ENCODE measurements at regions not wholly inside any gene's neighbourhood (a gene's known extent, or its start where the extent isn't known, plus 50 kb on each side); places are given as distances from the start of the nearest gene placed in this dataset.

DNA sequence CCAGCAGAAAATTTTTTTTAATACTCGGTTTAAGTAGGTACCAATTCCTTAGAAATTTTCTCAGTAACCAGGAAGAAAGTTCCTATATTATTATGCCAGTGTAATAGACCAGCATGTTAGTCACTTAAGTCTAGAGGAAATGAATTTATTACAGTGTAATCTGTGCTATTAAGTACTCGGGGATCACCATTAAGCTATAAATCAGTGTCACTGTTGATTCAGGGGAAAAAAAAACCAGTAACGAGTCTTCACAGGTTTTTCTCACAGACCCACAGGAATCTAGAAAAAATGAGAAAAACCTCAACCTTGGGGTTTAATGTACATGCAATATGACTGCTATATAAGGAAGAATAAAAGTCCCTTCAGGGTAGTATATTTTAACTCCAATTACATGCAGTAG, 138.3 kb upstream of the IL1RAPL2 start:
- H3K4me2 ChIP-seq (ENCODE audit: low read length) = no peak overlapping the region
- H3K9me2 ChIP-seq (replicated peaks; ENCODE audit: control insufficient read depth, low read length) = no peaks in the 10 kb centered on the region
- H3K36me3 ChIP-seq (ENCODE audit: control insufficient read depth, low read length) = no peaks in the 10 kb centered on the region
- no peaks in the 10 kb centered on the region for H3K27me3 ChIP-seq (ENCODE audit: control insufficient read depth, low read length)
- no peaks in the 10 kb centered on the region for H3K9me3 ChIP-seq (ENCODE audit: control insufficient read depth, insufficient read depth, low read length)
- H3K4me1 ChIP-seq (ENCODE audit: control insufficient read depth, low read length) = no peaks in the 10 kb centered on the region
- H4K20me1 ChIP-seq (ENCODE audit: control insufficient read depth, insufficient read depth, low read depth, low read length) = no peaks in the 10 kb centered on the region
- H3K4me3 ChIP-seq (ENCODE audit: low read length) = no peak overlapping the region
- H3K27ac ChIP-seq (ENCODE audit: low read depth, low read length) = no peak overlapping the region
- TF ChIP-seq, protein P1, sequence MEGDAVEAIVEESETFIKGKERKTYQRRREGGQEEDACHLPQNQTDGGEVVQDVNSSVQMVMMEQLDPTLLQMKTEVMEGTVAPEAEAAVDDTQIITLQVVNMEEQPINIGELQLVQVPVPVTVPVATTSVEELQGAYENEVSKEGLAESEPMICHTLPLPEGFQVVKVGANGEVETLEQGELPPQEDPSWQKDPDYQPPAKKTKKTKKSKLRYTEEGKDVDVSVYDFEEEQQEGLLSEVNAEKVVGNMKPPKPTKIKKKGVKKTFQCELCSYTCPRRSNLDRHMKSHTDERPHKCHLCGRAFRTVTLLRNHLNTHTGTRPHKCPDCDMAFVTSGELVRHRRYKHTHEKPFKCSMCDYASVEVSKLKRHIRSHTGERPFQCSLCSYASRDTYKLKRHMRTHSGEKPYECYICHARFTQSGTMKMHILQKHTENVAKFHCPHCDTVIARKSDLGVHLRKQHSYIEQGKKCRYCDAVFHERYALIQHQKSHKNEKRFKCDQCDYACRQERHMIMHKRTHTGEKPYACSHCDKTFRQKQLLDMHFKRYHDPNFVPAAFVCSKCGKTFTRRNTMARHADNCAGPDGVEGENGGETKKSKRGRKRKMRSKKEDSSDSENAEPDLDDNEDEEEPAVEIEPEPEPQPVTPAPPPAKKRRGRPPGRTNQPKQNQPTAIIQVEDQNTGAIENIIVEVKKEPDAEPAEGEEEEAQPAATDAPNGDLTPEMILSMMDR (IDR thresholded peaks at IDR 0.05; ENCODE audit: low read depth, low read length, poor library complexity, severe bottlenecking) = no peak
- no peak for TF ChIP-seq EZH2phosphoT487 (IDR thresholded peaks at IDR 0.05; ENCODE audit: borderline replicate concordance, low read length)
- H3K79me2 ChIP-seq (ENCODE audit: control insufficient read depth, low read length) = no peaks in the 10 kb centered on the region
- H3F3A ChIP-seq (ENCODE audit: control insufficient read depth, insufficient read depth) = no peaks in the 10 kb centered on the region

GRCh38 chrX:104427073-104427472, 138.9 kb upstream of the IL1RAPL2 start:
- H3K36me3 ChIP-seq (ENCODE audit: control insufficient read depth, low read length) = no peaks in the 10 kb centered on the region
- H3K27me3 ChIP-seq (ENCODE audit: control insufficient read depth, low read length) = no peaks in the 10 kb centered on the region
- no peaks in the 10 kb centered on the region for H3K9me3 ChIP-seq (ENCODE audit: control insufficient read depth, insufficient read depth, low read length)
- H3K27ac ChIP-seq (ENCODE audit: low read depth, low read length) = no peak overlapping the region
- no peak overlapping the region for H3K4me3 ChIP-seq (ENCODE audit: low read length)
- TF ChIP-seq, protein P1 (IDR thresholded peaks at IDR 0.05; ENCODE audit: low read depth, low read length, poor library complexity, severe bottlenecking) = no peak
- no peak for TF ChIP-seq EZH2phosphoT487 (IDR thresholded peaks at IDR 0.05; ENCODE audit: borderline replicate concordance, low read length)
- H3K4me2 ChIP-seq (ENCODE audit: low read length) = no peak overlapping the region
- H3K9me2 ChIP-seq (replicated peaks; ENCODE audit: control insufficient read depth, low read length) = no peaks in the 10 kb centered on the region
- no peaks in the 10 kb centered on the region for H4K20me1 ChIP-seq (ENCODE audit: control insufficient read depth, insufficient read depth, low read depth, low read length)
- H3F3A ChIP-seq (ENCODE audit: control insufficient read depth, insufficient read depth) = no peaks in the 10 kb centered on the region
- H3K79me2 ChIP-seq (ENCODE audit: control insufficient read depth, low read length) = no peaks in the 10 kb centered on the region
- no peaks in the 10 kb centered on the region for H3K4me1 ChIP-seq (ENCODE audit: control insufficient read depth, low read length)

GRCh38 chrX:104420907-104421306, 145.1 kb upstream of the IL1RAPL2 start:
- H3K4me1 ChIP-seq (ENCODE audit: control insufficient read depth, low read length) = no peaks in the 10 kb centered on the region
- no peaks in the 10 kb centered on the region for H3K9me3 ChIP-seq (ENCODE audit: control insufficient read depth, insufficient read depth, low read length)
- no peak for TF ChIP-seq EZH2phosphoT487 (IDR thresholded peaks at IDR 0.05; ENCODE audit: borderline replicate concordance, low read length)
- TF ChIP-seq, protein P1 (IDR thresholded peaks at IDR 0.05; ENCODE audit: low read depth, low read length, poor library complexity, severe bottlenecking) = no peak
- no peak overlapping the region for H3K4me3 ChIP-seq (ENCODE audit: low read length)
- no peaks in the 10 kb centered on the region for H3K27me3 ChIP-seq (ENCODE audit: control insufficient read depth, low read length)
- H3K27ac ChIP-seq (ENCODE audit: low read depth, low read length) = no peak overlapping the region
- H3K79me2 ChIP-seq (ENCODE audit: control insufficient read depth, low read length) = no peaks in the 10 kb centered on the region
- no peaks in the 10 kb centered on the region for H3F3A ChIP-seq (ENCODE audit: control insufficient read depth, insufficient read depth)
- H3K9me2 ChIP-seq (replicated peaks; ENCODE audit: control insufficient read depth, low read length) = no peaks in the 10 kb centered on the region
- H4K20me1 ChIP-seq (ENCODE audit: control insufficient read depth, insufficient read depth, low read depth, low read length) = no peaks in the 10 kb centered on the region
- no peak overlapping the region for H3K4me2 ChIP-seq (ENCODE audit: low read length)
- H3K36me3 ChIP-seq (ENCODE audit: control insufficient read depth, low read length) = no peaks in the 10 kb centered on the region

- no peak overlapping the region for H3K4me2 ChIP-seq (ENCODE audit: low read length)
- no peaks in the 10 kb centered on the region for H3K27me3 ChIP-seq (ENCODE audit: control insufficient read depth, low read length)
- H3K9me2 ChIP-seq (replicated peaks; ENCODE audit: control insufficient read depth, low read length) = no peaks in the 10 kb centered on the region
- H3K27ac ChIP-seq (ENCODE audit: low read depth, low read length) = no peak overlapping the region
- no peaks in the 10 kb centered on the region for H3K9me3 ChIP-seq (ENCODE audit: control insufficient read depth, insufficient read depth, low read length)
- no peak overlapping the region for H3K4me3 ChIP-seq (ENCODE audit: low read length)
- TF ChIP-seq, protein P1 (IDR thresholded peaks at IDR 0.05; ENCODE audit: low read depth, low read length, poor library complexity, severe bottlenecking) = no peak
- TF ChIP-seq EZH2phosphoT487 (IDR thresholded peaks at IDR 0.05; ENCODE audit: borderline replicate concordance, low read length) = no peak
- H3K79me2 ChIP-seq (ENCODE audit: control insufficient read depth, low read length) = no peaks in the 10 kb centered on the region
- no peaks in the 10 kb centered on the region for H3F3A ChIP-seq (ENCODE audit: control insufficient read depth, insufficient read depth)
- no peaks in the 10 kb centered on the region for H3K4me1 ChIP-seq (ENCODE audit: control insufficient read depth, low read length)
- H3K36me3 ChIP-seq (ENCODE audit: control insufficient read depth, low read length) = no peaks in the 10 kb centered on the region
- H4K20me1 ChIP-seq (ENCODE audit: control insufficient read depth, insufficient read depth, low read depth, low read length) = no peaks in the 10 kb centered on the region
Observed at GRCh38 chrX:104419926-104420325, 146.1 kb upstream of the IL1RAPL2 start.
